ENCODE measurements at regions not wholly inside any gene's neighbourhood (a gene's known extent, or its start where the extent isn't known, plus 50 kb on each side); places are given as distances from the start of the nearest gene placed in this dataset.
"Not testable (repeated sequence)": the region's sequence is repeated elsewhere in the genome, so short reads cannot be mapped to it uniquely, and the experiment has no call there.

DNA sequence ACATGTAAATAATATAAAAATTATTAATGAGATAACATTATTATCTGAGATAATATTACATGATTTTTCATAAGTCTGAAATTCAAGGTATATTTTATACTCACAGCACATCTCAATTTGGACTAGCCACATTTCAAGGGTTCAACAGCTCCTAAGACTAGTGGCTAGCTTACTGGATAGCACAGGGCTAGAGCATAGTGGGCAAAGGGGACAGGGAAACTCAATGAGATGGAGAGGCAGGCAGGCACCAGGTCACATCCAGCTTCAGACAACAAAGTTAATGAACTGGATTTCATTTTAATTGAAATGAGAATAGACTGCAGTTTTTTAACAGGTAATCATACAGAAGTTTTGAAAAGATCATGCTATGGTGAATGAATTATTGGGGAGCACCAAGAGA is 137.4 kb downstream of the NBPF8 start:
- DNase-seq (ENCODE audit: low read depth): not testable (repeated sequence)

GRCh38 chr1:120557605-120558302 is 142.9 kb downstream of the NBPF8 start:
- DNase-seq (ENCODE audit: low read depth): not testable (repeated sequence)

GRCh38 chr1:120558303-120559060 is 143.6 kb downstream of the NBPF8 start:
- DNase-seq (ENCODE audit: low read depth): peak; percentile 10

DNA sequence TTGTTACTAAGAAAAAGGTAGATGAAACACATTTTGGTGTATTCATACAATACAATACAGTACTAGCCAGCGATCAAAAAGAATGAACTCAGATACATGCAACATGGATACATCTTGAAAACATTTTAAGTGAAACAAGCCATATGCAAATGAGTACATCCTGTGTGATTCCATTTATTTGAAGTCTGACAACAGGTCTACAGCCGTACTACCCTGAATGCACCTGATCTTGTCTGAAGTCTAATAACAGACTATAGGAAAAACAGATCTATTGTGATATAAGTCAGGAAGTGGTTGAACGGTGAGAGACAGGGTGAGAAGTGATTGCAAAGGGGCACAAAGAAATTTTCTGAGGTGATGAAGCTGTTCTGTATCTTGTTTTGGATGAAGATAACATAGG is 146.9 kb downstream of the NBPF8 start:
- DNase-seq (ENCODE audit: low read depth): not testable (repeated sequence)

DNA sequence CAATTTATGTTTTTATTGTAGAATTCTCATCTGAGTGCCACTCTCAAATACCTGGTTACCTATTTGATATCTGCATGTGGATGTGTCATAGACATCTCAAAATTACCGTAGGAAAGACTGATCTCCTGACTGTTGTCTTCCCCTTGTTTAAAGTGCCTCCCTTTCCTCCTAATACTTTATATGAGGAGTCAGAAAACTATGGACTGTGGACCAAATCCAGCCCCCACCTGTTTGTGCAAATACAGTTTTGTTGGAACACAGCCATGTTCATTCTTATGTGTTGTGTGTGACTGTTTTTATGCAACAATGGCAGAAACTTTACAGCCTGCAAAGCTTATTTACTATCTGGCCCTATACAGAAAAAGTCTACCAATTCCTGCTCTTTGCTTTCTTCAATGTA is 150.6 kb downstream of the NBPF8 start:
- not testable (repeated sequence) for DNase-seq (ENCODE audit: low read depth)

- DNase-seq (ENCODE audit: low read depth): not testable (repeated sequence)
Observed at GRCh38 chr1:120567620-120568019, 152.8 kb downstream of the NBPF8 start.

GRCh38 chr1:120575201-120575600 is 148.5 kb upstream of the NBPF26 start:
- DNase-seq (ENCODE audit: low read depth): not testable (repeated sequence)

DNA sequence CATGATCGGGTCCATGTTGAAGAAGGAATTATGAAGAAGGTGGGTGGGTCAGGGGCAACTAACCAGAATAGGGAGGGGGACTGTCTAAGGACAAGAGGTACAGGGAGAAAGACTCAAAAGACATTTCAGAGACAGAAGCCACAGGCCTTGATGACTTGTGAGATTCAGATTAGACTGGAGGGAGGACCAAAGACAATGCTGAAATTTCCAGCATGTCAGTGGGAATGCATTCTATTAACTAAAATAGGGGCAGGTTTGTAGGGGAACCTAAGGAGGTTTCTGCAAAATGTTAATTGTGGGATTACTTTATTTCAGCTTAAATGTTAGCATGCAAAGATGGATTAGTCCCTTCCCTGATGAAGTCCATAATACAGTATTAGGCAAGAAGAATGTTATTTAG is 141.6 kb upstream of the NBPF26 start:
- DNase-seq (ENCODE audit: low read depth): not testable (repeated sequence)

- DNase-seq (ENCODE audit: low read depth): not testable (repeated sequence)
Observed at GRCh38 chr1:120586053-120586452, 137.7 kb upstream of the NBPF26 start.

DNA sequence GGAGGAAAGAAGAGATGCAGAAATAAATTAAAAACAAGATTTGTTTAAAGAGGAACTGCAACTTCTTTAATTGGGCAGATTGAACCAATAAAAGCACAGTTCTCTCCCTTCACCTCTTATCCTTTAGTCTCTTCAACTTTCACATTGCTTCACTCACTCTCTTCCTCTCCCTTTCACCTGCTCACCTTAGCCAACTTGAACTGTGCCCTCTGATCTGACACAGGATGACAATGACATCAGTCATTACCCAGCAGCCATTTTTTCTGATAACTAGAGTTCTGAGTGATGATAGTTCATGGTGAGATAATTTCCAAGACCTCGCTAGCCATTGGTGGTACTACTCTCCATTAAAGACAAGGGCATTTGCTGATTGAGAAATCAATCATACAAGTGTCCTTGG is 134.9 kb upstream of the NBPF26 start:
- DNase-seq (ENCODE audit: low read depth): not testable (repeated sequence)

GRCh38 chr1:120591774-120592173 is 132.0 kb upstream of the NBPF26 start:
- not testable (repeated sequence) for DNase-seq (ENCODE audit: low read depth)

DNA sequence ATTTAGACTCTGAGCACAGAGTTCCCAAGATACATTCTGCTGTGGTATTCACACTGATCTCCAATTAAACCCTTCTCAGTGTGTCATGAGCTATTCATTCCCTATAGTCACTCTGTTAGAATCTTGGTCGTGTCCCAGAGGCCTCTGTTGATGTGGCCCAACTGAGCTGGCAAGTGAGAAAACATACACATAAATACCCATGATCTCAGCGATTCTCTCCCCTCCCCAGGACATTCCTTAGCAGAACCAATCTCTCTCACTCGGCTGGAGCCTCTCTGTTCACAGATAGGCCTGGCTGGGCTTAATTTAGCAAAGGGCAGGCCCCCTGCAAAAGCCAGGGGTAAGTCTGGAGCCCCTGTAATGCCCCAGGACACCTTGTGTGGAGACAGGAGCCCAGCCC is 130.8 kb upstream of the NBPF26 start:
- not testable (repeated sequence) for DNase-seq (ENCODE audit: low read depth)

GRCh38 chr1:120593648-120594047 is 130.1 kb upstream of the NBPF26 start:
- DNase-seq (ENCODE audit: low read depth): not testable (repeated sequence)

GRCh38 chr1:120598331-120598951 is 125.3 kb upstream of the NBPF26 start:
- DNase-seq (ENCODE audit: low read depth): not testable (repeated sequence)

GRCh38 chr1:120599511-120599910 is 124.2 kb upstream of the NBPF26 start:
- DNase-seq (ENCODE audit: low read depth): not testable (repeated sequence)

DNA sequence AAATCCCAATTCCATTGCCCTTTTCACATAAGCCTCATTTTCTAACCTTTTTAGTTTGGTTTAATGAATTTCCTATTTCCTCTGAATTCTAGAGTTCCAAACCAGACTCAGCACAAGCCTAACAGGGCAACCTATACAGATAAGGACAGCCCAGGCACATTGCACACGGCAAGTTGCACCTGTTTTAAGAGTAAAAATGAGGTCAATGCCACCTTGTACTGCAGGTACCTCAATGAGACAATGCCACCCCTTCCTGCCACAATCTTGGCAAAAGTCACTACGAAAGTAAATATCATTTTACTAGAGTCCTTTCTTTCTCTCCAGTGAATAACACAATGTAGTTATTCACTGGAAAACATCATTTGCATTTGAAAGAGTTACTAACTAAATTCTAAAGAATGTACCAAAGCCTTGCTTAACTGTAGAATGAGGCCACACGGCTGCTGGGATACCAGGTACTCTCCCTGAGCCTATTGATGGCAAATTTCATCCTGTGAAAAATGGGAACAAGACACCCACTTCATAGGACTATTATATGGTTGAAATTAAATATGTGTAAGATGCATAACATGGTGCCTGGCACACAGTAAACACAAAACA is 123.2 kb upstream of the NBPF26 start:
- DNase-seq (ENCODE audit: low read depth): not testable (repeated sequence)

- DNase-seq (ENCODE audit: low read depth): not testable (repeated sequence)
Observed at GRCh38 chr1:120607882-120608281, 115.9 kb upstream of the NBPF26 start.

- not testable (repeated sequence) for DNase-seq (ENCODE audit: low read depth)
Observed at GRCh38 chr1:120608314-120609014, 115.3 kb upstream of the NBPF26 start.

GRCh38 chr1:120609015-120609573 is 114.7 kb upstream of the NBPF26 start:
- not testable (repeated sequence) for DNase-seq (ENCODE audit: low read depth)

DNA sequence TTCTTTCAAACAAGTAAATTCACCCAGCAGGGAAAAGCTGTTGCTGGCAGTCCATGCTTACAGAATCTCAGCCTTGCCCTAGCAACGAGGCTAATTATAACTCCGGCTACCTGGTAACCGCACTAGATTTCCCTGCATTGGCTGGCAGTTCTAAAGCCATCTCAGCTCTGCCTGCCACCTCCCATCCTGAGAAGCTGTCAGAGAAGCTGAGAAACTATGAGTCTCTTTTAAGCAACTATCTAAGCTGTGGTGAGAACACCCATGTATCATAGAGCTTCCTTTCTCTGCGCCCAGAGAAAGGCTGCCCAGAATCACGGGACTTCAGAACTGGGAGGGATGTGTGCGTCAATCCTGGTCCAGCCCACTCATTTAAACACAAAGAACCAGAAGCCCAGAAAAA is 113.9 kb upstream of the NBPF26 start:
- DNase-seq (ENCODE audit: low read depth): not testable (repeated sequence)

DNA sequence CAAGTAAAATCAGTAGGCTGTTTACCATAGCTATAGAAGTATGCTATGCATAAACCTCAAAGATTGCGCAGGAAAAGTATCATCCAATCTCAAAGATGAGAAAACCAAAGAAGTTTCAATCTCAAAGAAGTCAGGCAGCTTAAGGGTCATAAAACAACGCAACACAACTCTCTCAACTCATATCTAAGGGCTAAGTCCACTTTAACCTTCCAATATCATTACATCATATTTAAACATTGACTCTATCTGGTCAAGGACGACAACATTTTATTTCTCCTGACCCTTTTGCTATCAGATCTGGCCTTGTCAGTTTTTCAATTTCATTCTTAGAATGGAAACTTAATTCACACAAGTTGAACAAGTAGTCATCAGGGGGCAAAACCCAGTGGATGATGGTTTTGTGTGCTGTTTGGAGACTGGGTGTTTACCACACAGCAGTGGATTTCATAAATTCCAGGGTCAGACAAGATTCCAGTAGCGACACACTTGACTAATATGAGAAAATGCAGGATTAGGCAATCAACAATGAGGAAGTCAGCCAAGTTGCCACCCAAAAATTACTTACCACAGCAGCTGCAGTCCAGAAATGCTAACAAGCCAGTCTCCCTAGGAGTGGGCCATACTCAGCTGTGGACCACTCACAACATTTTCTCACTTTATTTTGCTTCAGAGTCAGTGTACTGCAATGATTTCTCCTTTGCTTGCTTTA is 108.7 kb upstream of the NBPF26 start:
- not testable (repeated sequence) for DNase-seq (ENCODE audit: low read depth)
